GM21367 (cell line): ENCODE measurements at regions not wholly inside any gene's neighbourhood (a gene's known extent, or its start where the extent isn't known, plus 50 kb on each side); places are given as distances from the start of the nearest gene placed in this dataset.
"Not testable (repeated sequence)": the region's sequence is repeated elsewhere in the genome, so short reads cannot be mapped to it uniquely, and the experiment has no call there.

Experiments used
- ATAC-seq: cut with Tn5 transposase; IDR thresholded peaks from one replicate; pipeline ENCODE4 v1.9.1; 2021; ENCODE audit not compliant: unreplicated experiment

DNA sequence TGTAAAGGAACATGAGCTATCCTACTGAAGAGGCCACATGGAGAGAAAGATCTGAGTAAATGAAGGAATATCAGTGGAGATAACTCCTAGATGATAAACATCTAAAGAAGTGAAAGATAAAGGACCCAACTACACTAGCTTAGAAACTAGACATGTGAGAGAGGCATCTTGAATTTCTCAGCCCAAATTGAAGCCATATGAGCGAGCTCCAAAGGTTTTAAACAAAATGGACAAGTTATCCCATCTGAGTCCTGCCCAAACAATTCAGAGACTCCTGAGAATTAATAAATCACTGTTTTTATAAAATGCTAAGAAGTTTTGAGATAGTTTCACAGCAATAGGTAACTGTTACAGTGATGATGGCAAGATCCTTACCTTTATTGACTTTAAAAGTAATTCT lies 438.9 kb downstream of the NAV3 start:
- ATAC-seq: no peak

DNA sequence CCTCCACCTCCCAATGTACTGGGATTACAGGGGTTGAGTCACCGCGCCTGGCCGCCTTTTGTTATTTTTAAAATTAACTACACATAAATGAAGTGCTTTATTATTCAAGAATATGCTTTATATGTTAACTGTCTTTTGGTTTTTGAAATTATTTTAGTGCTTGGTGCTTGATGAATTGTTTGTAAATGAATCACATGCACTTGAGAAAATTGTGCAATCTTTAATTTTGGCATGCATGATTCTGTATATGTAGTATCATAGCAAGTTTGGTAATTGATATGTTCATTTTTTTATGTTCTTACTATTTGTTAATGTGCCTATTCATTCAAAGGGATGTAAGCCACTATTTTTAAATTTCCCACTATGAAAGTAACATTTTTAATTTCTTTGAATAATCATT lies 440.9 kb downstream of the NAV3 start:
- ATAC-seq: no peak

DNA sequence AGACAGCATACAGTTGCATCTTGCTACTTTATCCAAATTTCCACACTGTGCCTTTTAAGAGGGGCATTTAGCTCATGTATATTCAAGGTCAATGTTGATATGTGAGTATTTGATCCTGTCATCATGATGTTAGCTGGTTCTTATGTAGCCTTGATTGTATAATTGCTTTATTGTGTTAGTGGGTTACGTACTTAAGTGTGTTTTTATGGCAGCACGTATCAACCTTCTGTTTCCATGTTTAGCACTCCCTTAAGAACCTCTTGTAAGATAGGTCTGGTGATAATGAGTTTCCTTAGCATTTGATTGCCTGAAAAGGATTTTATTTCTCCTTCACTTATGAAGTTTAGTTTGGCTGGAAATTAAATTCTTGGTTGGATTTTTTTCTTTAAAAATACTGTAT lies 445.2 kb downstream of the NAV3 start:
- ATAC-seq: no peak

DNA sequence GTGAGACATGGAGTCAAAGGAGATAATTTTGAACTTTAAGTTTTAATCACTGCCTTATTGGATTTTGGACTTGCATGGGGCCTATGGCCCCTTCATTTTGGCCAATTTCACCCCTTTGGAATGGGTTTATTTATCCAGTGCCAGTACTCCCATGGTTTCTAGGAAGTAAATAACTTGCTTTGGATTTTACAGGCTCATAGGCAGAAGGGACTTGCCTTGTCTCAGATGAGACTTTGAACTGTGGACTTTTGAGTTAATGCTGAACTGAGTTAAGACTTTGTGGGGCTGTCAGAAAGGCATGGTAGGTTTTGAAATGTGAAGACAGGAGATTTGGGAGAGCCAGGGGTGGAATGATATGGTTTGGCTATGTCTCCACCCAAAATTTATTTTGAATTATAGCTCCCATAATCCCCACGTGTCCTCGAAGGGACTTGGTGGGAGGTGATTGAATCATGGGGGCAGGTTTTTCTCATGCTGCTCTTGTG lies 448.1 kb downstream of the NAV3 start:
- no peak for ATAC-seq

DNA sequence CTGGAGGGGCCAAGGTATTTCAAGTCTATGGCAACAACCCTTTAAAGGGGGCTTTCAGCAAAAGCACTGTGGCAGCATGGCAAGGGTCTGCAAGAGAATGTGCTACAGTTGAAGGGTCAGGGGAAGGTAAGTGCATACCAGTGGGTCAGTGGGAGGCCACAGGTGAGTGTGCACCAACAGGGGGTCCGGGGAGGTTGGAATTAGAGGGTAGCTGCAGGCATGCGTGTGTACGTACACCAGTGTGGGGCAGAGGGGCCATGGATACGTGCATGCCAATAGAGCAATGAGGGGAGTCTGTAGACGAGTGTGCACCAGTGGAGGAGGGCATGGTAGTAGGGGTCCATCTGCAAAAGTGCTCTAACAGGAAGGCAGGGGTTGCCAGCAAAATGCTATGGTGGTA lies 448.9 kb downstream of the NAV3 start:
- no peak for ATAC-seq

DNA sequence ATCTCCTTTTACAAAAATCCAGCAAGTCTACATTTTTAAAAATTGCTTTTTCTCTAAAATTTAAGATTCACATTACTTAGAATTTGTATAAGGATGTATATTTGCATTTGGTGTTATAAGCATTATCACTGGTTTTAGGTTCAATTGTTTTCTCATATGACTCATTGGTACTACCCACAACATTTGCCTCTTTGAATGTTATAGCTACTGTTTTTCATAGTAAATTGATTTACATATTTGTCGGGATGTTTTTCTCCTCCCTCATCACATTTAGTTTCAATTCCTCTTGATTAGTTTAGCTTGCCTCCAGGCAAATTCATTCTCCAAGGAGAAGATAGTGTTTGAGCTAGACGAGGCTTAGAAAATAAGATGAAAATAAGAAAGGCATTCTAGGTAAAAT lies 450.4 kb downstream of the NAV3 start:
- ATAC-seq: not testable (repeated sequence)

DNA sequence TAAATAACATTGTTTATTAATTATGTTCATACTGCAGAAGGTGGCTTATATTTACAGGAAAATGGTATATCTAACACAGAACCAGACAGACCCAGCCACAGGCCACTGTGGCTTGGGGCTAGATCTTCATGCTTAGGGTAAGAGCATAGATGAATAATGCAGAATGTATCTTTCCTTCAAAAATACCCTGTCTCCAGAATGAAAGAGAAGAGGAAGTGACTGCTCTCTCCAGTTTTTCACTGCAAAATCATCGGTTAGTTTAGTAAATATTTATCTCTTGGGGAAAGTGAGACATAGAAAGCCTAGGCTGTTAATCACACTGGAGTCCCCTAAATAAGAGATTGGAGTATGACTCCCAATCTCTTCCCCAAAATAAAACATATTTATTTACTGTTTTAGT lies 453.7 kb downstream of the NAV3 start:
- ATAC-seq: no peak

DNA sequence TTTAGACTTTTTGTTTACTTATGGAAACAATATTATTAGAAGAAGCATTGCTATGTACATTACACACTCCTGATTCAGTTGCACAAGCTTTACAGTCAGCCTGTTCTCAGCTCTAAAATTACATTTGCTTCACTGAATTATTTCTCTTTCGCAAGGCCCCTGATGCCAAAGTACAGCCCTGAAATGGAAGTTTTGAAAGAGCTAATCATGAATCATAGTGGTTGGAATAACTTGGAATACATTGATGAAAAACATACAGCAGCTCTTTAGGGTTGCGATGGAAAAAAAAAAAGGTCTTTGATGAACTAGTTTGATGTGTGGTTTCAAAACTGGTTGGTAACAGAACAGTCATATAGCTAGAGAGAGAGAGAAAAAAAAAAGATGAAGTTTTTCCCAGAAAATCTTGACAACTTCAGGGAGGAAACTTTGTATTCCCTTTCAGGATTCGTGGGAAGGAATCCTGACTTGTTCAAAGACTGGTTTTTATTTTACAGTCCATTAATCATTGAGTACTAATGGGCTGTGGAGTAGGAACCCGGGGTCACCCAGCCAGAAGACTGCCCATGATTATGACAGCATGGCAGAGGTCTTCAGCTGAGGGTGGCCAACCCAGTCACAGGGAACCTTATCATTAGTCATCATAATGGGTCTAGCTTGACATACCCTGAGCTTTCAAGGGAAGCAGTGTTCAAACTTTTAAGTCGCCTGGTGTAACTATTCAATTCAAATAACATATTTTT lies 460.1 kb downstream of the NAV3 start:
- ATAC-seq: no peak

DNA sequence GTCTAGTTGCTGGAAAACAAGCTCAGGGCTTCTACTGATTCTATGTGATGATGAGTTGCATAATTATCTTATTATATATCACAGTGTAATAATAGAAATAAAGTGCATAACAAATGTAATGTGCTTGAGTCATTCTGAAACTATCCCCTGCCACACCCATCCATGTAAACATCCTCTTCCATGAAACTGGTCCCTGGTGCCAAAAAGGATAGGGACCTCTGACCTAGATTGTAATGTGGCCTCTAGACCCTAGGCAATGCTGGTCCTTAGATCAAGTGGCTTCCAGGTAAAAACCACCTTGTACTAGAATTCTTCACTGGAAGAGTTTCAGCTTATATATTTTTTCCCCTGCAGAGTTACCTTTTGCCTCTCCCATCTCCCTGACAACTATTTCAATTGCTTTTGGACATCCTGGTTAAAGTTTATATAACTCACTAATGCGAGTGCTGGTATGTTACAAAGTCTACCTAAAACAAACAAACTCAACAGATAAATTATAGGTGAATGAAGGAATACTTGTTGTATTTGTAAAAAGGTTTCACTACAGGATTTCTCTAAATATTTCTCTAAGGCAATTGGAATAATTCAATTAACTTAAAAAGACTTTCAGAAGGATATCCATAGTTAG lies 462.5 kb downstream of the NAV3 start:
- no peak for ATAC-seq

DNA sequence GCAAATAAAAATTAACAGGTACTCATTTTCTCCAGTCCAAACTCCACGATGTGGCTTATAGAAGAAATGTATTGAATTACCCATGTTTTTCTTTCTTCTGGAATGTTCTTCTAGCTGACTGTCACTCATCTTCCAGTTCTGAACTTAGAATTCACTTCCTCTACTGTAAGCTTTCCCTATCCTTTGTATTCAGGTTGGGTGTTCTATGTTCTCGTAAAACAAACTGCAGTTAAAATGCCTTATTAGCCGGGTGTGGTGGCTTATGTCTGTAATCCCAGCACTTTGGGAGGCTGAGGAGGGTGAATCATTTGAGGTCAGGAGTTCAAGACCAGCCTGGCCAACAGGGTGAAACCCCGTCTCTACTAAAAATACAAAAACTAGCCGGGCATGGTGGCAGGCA lies 470.6 kb downstream of the NAV3 start:
- ATAC-seq: not testable (repeated sequence)

DNA sequence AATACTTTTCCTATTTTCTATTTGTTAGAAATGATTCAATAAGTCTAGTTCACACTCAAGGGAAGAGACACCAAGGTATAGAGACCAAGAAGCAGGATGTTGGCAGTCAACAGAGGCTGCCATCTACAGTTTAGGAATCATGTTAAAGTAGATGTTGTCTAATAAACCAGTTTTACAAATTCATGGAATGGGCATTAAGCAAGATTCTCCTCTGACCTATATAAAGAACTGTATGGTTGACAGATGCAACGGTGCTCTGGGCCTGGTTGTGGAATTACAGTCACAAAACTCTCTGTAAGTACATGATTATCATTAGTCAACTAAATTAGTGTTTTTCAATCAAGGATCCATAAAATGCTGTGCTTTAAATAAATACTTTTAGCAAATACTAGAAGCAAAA lies 475.1 kb downstream of the NAV3 start:
- ATAC-seq: no peak

DNA sequence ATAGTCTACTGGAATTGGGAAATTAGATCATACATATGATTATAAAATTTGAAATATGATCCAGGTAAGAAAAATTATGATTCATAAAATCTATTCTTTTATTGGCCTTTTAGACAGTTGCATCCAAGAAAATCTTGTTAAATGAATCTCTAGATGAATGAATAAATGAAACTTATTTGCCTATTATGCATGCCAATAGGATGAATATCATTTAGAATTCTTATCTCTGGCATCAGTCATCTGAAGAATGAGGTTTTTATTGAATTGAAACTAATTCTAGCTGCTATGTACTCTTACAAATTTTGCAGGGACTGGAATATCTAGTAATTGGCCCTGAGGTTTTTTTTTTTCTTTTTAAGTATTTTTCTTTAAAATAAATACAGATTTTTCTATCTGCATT lies 475.5 kb downstream of the NAV3 start:
- no peak for ATAC-seq

DNA sequence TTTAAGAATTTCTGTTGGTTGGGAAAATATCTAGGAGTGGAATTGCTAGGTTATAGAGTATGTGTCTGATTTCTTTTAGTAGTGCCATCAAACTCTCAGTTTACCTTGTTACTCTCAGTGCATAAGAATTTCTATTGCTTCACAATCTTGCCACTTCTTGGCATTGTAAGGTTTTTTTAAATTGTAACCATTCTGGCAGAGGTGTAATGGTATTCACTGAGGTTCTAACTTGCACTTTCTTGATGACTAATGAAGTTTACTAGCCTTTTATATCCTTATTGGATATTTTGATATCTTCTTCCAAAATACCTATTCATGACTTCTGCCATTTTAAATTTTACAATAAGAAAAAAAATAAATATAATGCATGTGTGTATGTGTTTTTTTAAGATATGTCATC lies 478.0 kb downstream of the NAV3 start:
- no peak for ATAC-seq

DNA sequence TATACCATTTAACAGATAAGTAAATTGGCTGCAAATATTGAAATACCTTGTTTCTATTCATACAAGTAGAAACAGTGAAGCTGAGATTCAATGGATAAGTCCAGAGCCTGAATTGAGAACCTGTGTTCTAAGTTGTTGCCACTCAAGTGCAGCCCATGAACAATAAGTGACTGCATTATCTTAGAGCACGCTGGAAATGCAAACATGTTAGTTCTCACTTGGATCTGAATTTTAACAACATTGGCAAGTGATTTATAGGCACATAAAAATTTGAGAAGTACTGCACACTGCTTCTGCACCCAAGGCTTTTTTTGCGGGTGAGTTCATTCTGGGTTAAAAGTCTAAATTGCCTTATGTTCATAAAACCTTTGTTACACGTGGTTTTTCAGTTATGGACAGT lies 484.3 kb downstream of the NAV3 start:
- ATAC-seq: no peak

DNA sequence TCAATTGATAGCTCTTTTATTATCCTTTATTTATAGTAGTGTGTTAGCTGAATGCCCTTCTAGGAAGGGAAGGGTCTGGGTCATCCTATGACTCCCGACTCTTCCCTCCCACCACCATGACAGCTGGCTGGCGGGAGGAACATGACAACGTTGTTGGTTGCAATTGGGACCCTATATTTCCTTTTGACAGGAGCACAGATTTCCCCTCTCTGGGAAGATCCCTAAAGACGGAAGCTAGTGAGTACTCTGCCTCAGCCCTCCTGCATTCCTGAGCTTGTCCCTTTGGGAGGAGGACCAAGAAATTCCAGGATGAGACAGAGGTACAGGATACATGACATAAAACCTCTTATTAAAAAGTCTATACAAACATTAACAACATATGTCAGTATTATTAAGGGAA lies 485.4 kb downstream of the NAV3 start:
- no peak for ATAC-seq

DNA sequence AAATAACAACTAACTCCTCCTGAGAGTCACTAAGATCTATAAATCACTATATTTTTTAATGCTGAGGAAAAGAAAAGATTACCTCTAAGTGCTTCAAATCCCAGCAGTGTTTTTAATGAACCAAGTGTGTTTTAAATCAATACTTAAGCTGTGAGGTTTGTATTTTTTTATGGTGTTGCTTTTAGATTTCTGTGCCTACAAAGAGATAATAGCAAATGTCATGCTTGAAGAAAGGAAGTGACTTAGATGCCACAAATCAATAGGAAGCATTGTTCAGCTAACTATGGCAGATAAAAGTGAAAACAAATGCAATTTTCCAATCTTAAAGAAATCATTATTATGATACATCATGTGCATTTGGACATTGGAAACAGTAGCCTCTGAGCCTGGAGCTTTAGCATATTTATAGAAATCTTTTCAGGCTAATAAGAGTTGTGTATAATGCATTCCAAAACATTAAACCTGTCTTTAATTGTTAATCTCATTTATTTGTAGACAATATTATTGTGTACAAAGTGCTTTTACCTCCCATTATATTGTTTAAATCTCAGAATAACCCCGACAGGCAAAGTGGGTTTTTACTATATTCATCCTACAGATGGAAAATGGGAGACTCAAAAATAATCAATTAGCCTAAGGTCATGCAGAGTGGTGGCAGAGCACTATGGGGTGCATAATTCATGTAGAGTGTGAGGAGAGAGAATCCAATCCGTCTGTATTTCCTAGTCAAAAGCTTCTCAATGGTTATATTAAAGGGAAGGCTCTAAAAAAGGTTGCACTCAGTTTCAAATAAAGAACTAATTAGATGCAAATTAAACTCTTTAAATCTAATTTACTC lies 486.2 kb downstream of the NAV3 start:
- ATAC-seq: no peak

DNA sequence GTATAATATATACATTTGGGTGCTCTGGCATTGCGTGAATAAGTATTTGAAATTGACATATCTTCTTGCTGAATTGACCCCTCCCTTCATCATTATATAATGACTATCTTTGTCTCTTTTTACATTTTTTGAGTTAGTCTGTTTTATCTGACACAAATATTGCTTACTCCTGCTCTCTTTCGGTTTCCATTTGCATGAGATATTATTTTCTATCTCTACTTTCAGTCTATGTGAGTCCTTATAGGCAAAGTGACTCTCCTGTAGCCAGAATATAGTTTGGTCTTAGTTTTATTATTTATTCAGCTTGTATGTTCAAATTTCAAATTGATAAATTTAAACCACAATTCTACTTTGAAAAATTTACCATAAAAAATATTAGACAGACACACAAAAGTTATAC lies 491.0 kb downstream of the NAV3 start:
- ATAC-seq: no peak

DNA sequence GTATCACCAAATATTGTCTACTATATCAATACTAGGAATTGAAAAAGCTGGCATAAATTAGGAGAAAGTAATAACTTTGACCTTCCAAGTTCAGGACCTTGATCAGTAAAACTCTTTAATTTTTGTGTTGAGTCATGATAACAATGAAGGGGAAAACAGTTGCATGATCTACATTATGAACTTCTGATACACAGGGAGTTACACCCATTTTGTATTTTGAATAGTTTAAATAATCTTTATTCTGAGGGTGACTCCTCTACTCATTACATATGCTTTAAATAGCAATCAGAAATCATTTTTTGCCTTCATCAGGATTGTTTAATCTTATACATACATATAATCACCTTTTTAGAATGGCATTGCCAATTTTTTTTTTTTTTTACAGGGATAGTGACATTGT lies 492.5 kb downstream of the NAV3 start:
- no peak for ATAC-seq

DNA sequence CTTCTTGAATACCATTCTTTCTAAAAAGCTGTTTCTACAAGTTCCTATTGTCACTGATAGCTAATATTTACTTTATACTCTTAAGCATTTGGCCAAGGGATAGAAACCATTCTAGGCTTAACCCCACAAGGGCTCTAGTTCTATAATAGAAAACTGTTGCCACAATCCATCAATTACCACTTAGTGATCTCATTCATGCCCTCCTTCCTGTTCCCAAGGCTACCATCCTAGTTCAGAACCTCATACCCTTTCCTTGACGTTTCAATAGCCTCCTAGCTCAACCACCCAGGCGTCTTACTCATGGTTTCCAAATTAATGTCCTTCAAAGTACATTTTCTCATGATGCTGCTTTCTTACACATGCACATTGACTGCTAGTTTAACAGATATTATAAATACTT lies 493.5 kb downstream of the NAV3 start:
- ATAC-seq: no peak

DNA sequence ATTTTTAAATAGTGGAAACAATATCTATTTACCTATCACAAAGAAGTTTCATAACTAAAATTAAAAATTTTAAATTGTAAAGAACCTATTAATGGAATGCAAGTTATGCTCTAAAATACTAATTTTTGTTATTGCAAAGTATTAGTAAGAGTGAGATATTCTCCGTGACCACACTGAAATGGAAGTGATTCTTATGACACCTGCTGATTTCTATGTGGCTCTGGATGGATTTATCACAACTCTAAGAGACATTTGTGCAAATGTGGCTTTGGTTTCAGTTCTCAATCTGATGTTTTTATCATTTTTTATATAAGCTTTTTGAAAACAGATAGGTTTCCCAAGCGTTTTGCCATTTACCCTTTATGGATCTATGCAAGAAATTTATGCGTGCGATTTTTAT lies 497.8 kb downstream of the NAV3 start:
- no peak for ATAC-seq

DNA sequence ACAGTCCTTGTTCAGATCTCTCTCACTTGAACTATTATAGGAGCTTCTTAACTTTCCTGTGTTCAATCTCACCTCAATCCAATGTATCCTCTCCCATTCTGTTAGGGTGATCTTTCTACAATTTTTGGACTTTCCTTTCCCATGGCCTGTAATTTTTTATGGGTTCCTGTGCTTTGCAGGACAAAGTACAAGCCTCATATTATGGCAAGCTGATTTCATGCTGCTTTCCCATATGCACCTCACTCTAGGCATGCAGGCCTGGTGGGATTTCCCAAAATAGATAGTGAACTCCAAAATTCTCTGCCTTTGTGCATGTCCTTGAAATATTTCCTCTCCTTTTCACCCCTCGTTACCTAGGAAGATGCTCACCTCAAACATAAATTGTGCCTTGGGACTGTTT lies 499.4 kb downstream of the NAV3 start:
- no peak for ATAC-seq

DNA sequence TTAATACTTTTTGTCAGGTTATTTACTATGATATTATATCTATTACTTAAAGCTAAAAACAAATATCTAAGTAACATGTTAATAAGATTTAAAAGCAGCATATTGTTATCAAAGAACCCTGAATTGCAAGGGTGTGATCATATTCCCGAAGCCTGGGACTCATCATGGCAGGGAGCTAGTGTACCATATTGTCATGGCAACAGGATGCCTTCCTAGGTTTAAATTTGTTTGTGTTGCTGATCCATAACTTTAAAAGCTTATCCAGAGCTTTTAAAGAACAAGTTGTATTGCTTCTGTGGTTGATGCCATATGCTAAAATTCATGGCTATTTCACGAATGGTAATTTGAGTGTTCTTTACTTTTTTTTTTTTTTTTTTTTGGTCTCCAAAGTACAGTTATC lies 500.5 kb downstream of the NAV3 start:
- no peak for ATAC-seq
